ENCODE measurements at regions not wholly inside any gene's neighbourhood (a gene's known extent, or its start where the extent isn't known, plus 50 kb on each side); places are given as distances from the start of the nearest gene placed in this dataset.

GRCh38 chr4:138494931-138495330 lies 252.8 kb upstream of the SLC7A11 start:
- Histone ChIP-seq H3K9me1 (replicated peaks; ENCODE audit: control insufficient read depth, extremely low read depth, insufficient read depth, low read length) (no peaks in the 10 kb centered on the region), H3K36me3 (ENCODE audit: control insufficient read depth in 2 of 2, extremely low read depth in 1 of 2, insufficient read depth in 2 of 2, low read length in 2 of 2) (no peaks in the 10 kb centered on the region), H3K4me2 (ENCODE audit: insufficient read depth, low read length) (no peak overlapping the region), H3K4me3 (replicated peaks in 1 of 3; ENCODE audit: insufficient read depth in 1 of 3, low read depth in 1 of 3, low read length in 3 of 3) (no peak overlapping the region), H3K79me2 (ENCODE audit: control insufficient read depth, insufficient read depth, low read length) (no peaks in the 10 kb centered on the region), H2AFZ (ENCODE audit: low read depth, low read length) (no peak overlapping the region), H3K27ac (ENCODE audit: insufficient read depth, low read depth, low read length) (no peak overlapping the region), H3K27me3 (ENCODE audit: control insufficient read depth in 2 of 2, insufficient read depth in 2 of 2, low read length in 2 of 2) (no peaks in the 10 kb centered on the region), H3K4me1 (ENCODE audit: control insufficient read depth, extremely low read depth, insufficient read depth, low read length) (no peaks in the 10 kb centered on the region), H4K20me1 (replicated peaks; ENCODE audit: control insufficient read depth, extremely low read depth, insufficient read depth, low read length) (no peaks in the 10 kb centered on the region), H3K9ac (replicated peaks; ENCODE audit: extremely low read depth, insufficient read depth, low read length) (no peak overlapping the region), H3K9me3 (replicated peaks; ENCODE audit: control insufficient read depth, insufficient read depth, low read length) (no peaks in the 10 kb centered on the region)
- ChIA-PET CTCF (interaction anchor here (0.6 to 2.1 kb wide), 19 partner anchors 13 to 459 kb away, joined by 3 to 10 read pairs (median 5); partner anchors contain the start of gene SLC7A11), POLR2A (no interaction called here)
- TF ChIP-seq GATA2 (IDR thresholded peaks at IDR 0.05; ENCODE audit: insufficient read depth, insufficient read length, low read depth, low read length): no peak
- TF ChIP-seq FOS (IDR thresholded peaks at IDR 0.05; ENCODE audit: borderline replicate concordance, insufficient read depth, low read length): no peak
- peak; percentile 38 to 39 for TF ChIP-seq CTCF (IDR thresholded peaks at IDR 0.05; ENCODE audit: extremely low read depth in 1 of 2, insufficient read depth in 1 of 2, low read depth in 1 of 2, low read length in 2 of 2)
- TF ChIP-seq JUN (IDR thresholded peaks at IDR 0.05; ENCODE audit: borderline replicate concordance, insufficient read depth, insufficient read length, low read depth): no peak
- FAIRE-seq (peak; percentile 73), DNase-seq (ENCODE audit: low read depth, low spot score) (peak; percentile 55)
- dilution Hi-C loops (cut with MboI; ENCODE audit: extremely low pct_ligation_motif_present, low sequenced_read_pairs): no loop called here
- no TSS peak for BruUV-seq (replicated peaks)
- intact Hi-C loops (cut with micrococcal nuclease): loop anchor here (1.0 kb wide), 2 partner anchors 253 to 459 kb away; partner anchors contain the start of gene SLC7A11

- intact Hi-C loops (cut with micrococcal nuclease): no loop called here
- DNase-seq (ENCODE audit: low read depth, low spot score): no peak
- TF ChIP-seq GATA2 (IDR thresholded peaks at IDR 0.05; ENCODE audit: insufficient read depth, insufficient read length, low read depth, low read length) (no peak), POLR2AphosphoS5 (IDR thresholded peaks at IDR 0.05; ENCODE audit: insufficient read depth, low read depth, low read length) (no peak), FOS (IDR thresholded peaks at IDR 0.05; ENCODE audit: borderline replicate concordance, insufficient read depth, low read length) (no peak), MYC (IDR thresholded peaks at IDR 0.05; ENCODE audit: low read depth, low read length) (no peak), POLR2A (IDR thresholded peaks at IDR 0.05; ENCODE audit: low read depth, low read length) (no peak), CTCF (IDR thresholded peaks at IDR 0.05; ENCODE audit: extremely low read depth in 1 of 2, insufficient read depth in 1 of 2, low read depth in 1 of 2, low read length in 2 of 2) (no peak), EZH2 (IDR thresholded peaks at IDR 0.05; ENCODE audit: borderline replicate concordance, low read depth, low read length, severe bottlenecking) (no peak), JUN (IDR thresholded peaks at IDR 0.05; ENCODE audit: borderline replicate concordance, insufficient read depth, insufficient read length, low read depth) (no peak), MAX (IDR thresholded peaks at IDR 0.05; ENCODE audit: insufficient read depth, insufficient read length) (no peak)
Observed at GRCh38 chr4:138494116-138494515, 252.0 kb upstream of the SLC7A11 start.

More at GRCh38 chr4:138494116-138494515, 252.0 kb upstream of the SLC7A11 start:
- ChIA-PET CTCF (interaction anchor here (1.2 to 2.3 kb wide), 8 partner anchors 18 to 674 kb away, joined by 3 to 9 read pairs (median 8); partner anchors contain the start of gene SLC7A11), POLR2A (no interaction called here)
- Histone ChIP-seq H3K36me3 (ENCODE audit: control insufficient read depth in 2 of 2, extremely low read depth in 1 of 2, insufficient read depth in 2 of 2, low read length in 2 of 2) (no peaks in the 10 kb centered on the region), H3K4me1 (ENCODE audit: control insufficient read depth, extremely low read depth, insufficient read depth, low read length) (no peaks in the 10 kb centered on the region), H3K9me1 (replicated peaks; ENCODE audit: control insufficient read depth, extremely low read depth, insufficient read depth, low read length) (no peaks in the 10 kb centered on the region), H4K20me1 (replicated peaks; ENCODE audit: control insufficient read depth, extremely low read depth, insufficient read depth, low read length) (no peaks in the 10 kb centered on the region), H3K27ac (ENCODE audit: insufficient read depth, low read depth, low read length) (no peak overlapping the region), H3K27me3 (ENCODE audit: control insufficient read depth in 2 of 2, insufficient read depth in 2 of 2, low read length in 2 of 2) (no peaks in the 10 kb centered on the region), H3K4me3 (replicated peaks in 1 of 3; ENCODE audit: insufficient read depth in 1 of 3, low read depth in 1 of 3, low read length in 3 of 3) (no peak overlapping the region), H2AFZ (ENCODE audit: low read depth, low read length) (no peak overlapping the region), H3K9me3 (replicated peaks; ENCODE audit: control insufficient read depth, insufficient read depth, low read length) (no peaks in the 10 kb centered on the region), H3K9ac (replicated peaks; ENCODE audit: extremely low read depth, insufficient read depth, low read length) (no peak overlapping the region), H3K79me2 (ENCODE audit: control insufficient read depth, insufficient read depth, low read length) (no peaks in the 10 kb centered on the region), H3K4me2 (ENCODE audit: insufficient read depth, low read length) (no peak overlapping the region)
- no peak for FAIRE-seq
- BruUV-seq (replicated peaks): no TSS peak
- dilution Hi-C loops (cut with MboI; ENCODE audit: extremely low pct_ligation_motif_present, low sequenced_read_pairs): no loop called here
